ENCODE measurements at regions not wholly inside any gene's neighbourhood (a gene's known extent, or its start where the extent isn't known, plus 50 kb on each side); places are given as distances from the start of the nearest gene placed in this dataset.

GRCh38 chr12:118727196-118727978 lies 254.0 kb upstream of the SRRM4 start:
- intact Hi-C loops (cut with DNase I) = no loop called here
- peaks cover 0 to 8% (median 0%) of the 10 kb centered on the region in 7 donors for H3K27me3 ChIP-seq
- DNase-seq (no peak), ATAC-seq (no peak)
- peaks cover 0 to 7% (median 0%) of the 10 kb centered on the region in 11 donors for H3K9me3 ChIP-seq
- H3K4me1 ChIP-seq = no peaks in the 10 kb centered on the region
- no peak overlapping the region for H3K4me3 ChIP-seq
- no peak overlapping the region for H3K27ac ChIP-seq
- TF ChIP-seq, protein P1, sequence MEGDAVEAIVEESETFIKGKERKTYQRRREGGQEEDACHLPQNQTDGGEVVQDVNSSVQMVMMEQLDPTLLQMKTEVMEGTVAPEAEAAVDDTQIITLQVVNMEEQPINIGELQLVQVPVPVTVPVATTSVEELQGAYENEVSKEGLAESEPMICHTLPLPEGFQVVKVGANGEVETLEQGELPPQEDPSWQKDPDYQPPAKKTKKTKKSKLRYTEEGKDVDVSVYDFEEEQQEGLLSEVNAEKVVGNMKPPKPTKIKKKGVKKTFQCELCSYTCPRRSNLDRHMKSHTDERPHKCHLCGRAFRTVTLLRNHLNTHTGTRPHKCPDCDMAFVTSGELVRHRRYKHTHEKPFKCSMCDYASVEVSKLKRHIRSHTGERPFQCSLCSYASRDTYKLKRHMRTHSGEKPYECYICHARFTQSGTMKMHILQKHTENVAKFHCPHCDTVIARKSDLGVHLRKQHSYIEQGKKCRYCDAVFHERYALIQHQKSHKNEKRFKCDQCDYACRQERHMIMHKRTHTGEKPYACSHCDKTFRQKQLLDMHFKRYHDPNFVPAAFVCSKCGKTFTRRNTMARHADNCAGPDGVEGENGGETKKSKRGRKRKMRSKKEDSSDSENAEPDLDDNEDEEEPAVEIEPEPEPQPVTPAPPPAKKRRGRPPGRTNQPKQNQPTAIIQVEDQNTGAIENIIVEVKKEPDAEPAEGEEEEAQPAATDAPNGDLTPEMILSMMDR (IDR thresholded peaks at IDR 0.05) = no peak
- no peaks in the 10 kb centered on the region for H3K36me3 ChIP-seq
- WGBS, 2 donors = 69% methylated on average over 11 of the region's 11 CpGs

DNA sequence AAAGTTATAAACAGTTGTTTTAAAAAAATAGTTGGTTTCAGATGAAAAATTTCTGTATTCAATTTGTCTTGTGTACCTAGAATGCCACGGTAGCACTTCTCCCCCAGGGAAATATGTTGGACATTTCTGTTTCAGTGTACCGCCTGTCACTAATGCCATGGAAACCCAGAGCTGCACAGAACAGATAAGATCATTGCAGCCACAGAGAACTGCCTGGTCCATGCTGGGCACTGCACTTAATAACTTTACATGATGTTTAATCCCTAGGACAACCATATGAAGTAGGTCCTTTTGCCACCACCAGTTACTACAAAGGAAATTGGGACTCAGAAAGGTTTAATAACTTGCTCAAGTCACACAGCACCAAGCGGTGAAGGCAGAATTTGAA lies 253.4 kb upstream of the SRRM4 start:
- no peaks in the 10 kb centered on the region for H3K36me3 ChIP-seq
- TF ChIP-seq, protein P1 (IDR thresholded peaks at IDR 0.05) = no peak
- WGBS, 2 donors = 75 to 77% methylated on average over 3 of the region's 3 CpGs
- peaks cover 0 to 7% (median 0%) of the 10 kb centered on the region in 11 donors for H3K9me3 ChIP-seq
- H3K4me1 ChIP-seq = no peaks in the 10 kb centered on the region
- H3K4me3 ChIP-seq = no peak overlapping the region
- H3K27me3 ChIP-seq = peaks cover 0 to 8% (median 0%) of the 10 kb centered on the region in 7 donors
- DNase-seq = no peak
- intact Hi-C loops (cut with DNase I) = no loop called here
- no peak for ATAC-seq
- no peak overlapping the region for H3K27ac ChIP-seq

GRCh38 chr12:118734266-118734665 lies 247.1 kb upstream of the SRRM4 start:
- WGBS, 2 donors = 43 to 49% methylated on average over 7 of the region's 7 CpGs
- intact Hi-C loops (cut with DNase I) = no loop called here

DNA sequence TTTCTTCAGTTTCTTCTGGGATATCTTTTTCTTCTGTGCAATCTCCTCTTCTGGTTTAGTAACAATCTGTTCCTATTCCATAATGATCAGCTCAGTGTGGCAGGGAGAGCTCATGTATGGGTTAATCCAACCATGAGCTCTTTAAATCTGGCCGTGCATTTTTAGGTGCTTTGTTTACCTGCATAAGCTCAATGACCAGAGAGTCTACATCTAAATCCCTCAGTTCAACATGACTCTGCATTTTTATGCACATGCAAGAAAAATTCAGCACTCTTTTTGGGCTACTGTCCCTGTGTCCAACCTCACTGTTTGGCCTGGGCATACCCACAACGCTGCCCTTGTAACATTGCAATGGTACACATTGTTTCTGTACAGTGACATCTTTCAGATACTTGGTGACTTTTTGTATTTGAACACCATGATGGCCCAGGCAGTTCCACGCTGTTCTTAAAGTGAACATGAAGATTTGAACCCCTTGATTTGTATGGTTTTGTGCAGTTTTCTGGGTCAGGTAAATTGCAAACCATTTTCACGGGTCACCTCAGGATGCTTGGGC lies 243.3 kb upstream of the SRRM4 start:
- Histone ChIP-seq H3K4me1 (no peaks in the 10 kb centered on the region), H3K27ac (no peak overlapping the region), H3K36me3 (no peaks in the 10 kb centered on the region), H3K9me3 (no peaks in the 10 kb centered on the region), H3K27me3 (peaks cover 0 to 14% (median 2%) of the 10 kb centered on the region in 7 donors), H3K4me3 (no peak overlapping the region)
- TF ChIP-seq, protein P1 (IDR thresholded peaks at IDR 0.05) = no peak
- WGBS, 2 donors = 76 to 82% methylated on average over 4 of the region's 4 CpGs
- DNase-seq (no peak), ATAC-seq (no peak)
- intact Hi-C loops (cut with DNase I) = no loop called here

More at GRCh38 chr12:118734266-118734665, 247.1 kb upstream of the SRRM4 start:
- Histone ChIP-seq H3K36me3 (no peaks in the 10 kb centered on the region), H3K4me3 (no peak overlapping the region), H3K27me3 (peaks cover 0 to 13% (median 0%) of the 10 kb centered on the region in 7 donors), H3K4me1 (no peaks in the 10 kb centered on the region), H3K9me3 (peaks cover 0 to under 1% (median 0%) of the 10 kb centered on the region in 11 donors), H3K27ac (no peak overlapping the region)
- ATAC-seq (no peak), DNase-seq (no peak)
- TF ChIP-seq, protein P1 (IDR thresholded peaks at IDR 0.05) = no peak
